Trophoblast cell (in vitro differentiated cells and primary cell): ENCODE measurements at regions not wholly inside any gene's neighbourhood (a gene's known extent, or its start where the extent isn't known, plus 50 kb on each side); places are given as distances from the start of the nearest gene placed in this dataset.

Experiments used
- DNase-seq, 2 donors: peaks; one replicate each; pipeline ENCODE4 v3.0.0-alpha.2; 2016
- H2AFZ ChIP-seq: 2 replicates; pipeline ENCODE4 v1.6.1; 2013; ENCODE audit warnings: low read length, moderate library complexity, mild to moderate bottlenecking; ENCODE audit not compliant: insufficient read depth, poor library complexity
- H2AK5ac ChIP-seq: 2 replicates; pipeline ENCODE4 v1.6.1; 2013; ENCODE audit warnings: mild to moderate bottlenecking, low read length
- H2BK120ac ChIP-seq: 2 replicates; pipeline ENCODE4 v1.6.1; 2013; ENCODE audit warnings: low read length, mild to moderate bottlenecking, moderate library complexity; ENCODE audit not compliant: insufficient read depth, poor library complexity
- H2BK12ac ChIP-seq: 2 replicates; pipeline ENCODE4 v1.6.1; 2013; ENCODE audit warnings: mild to moderate bottlenecking, low read length, moderate library complexity
- H2BK5ac ChIP-seq: 2 replicates; pipeline ENCODE4 v1.6.1; 2013; ENCODE audit warnings: low read length, low read depth, moderate library complexity, mild to moderate bottlenecking; ENCODE audit not compliant: poor library complexity
- H3K14ac ChIP-seq: 2 replicates; pipeline ENCODE4 v1.6.1; 2013; ENCODE audit warnings: mild to moderate bottlenecking, low read length
- H3K18ac ChIP-seq: 2 replicates; pipeline ENCODE4 v1.6.1; 2013; ENCODE audit warnings: mild to moderate bottlenecking, low read length
- H3K23ac ChIP-seq: 2 replicates; pipeline ENCODE4 v1.6.1; 2013; ENCODE audit warnings: low read length
- H3K27ac ChIP-seq: 2 replicates; pipeline ENCODE4 v1.5.1; 2013; ENCODE audit warnings: low read depth, mild to moderate bottlenecking, inconsistent platforms, low read length, moderate library complexity
- H3K27me3 ChIP-seq: 2 replicates; pipeline ENCODE4 v1.6.1; 2013; ENCODE audit warnings: inconsistent platforms, mild to moderate bottlenecking, low read length, moderate library complexity; ENCODE audit not compliant: insufficient read depth
- H3K36me3 ChIP-seq, 2 experiments: 1 replicate in 1 of 2; 2 replicates in 1 of 2; pipeline ENCODE4 v1.6.1; 2013; ENCODE audit warnings: low read length in 2 of 2, mild to moderate bottlenecking in 2 of 2, moderate library complexity in 1 of 2; ENCODE audit not compliant: insufficient read depth in 2 of 2, control insufficient read depth in 1 of 2
- H3K4ac ChIP-seq: 2 replicates; pipeline ENCODE4 v1.6.1; 2013; ENCODE audit warnings: low read depth, mild to moderate bottlenecking, low read length, moderate library complexity
- H3K4me1 ChIP-seq, 2 experiments: 1 replicate in 1 of 2; 2 replicates in 1 of 2; pipeline ENCODE4 v1.6.1; 2013; ENCODE audit warnings: low read length in 2 of 2, mild to moderate bottlenecking in 2 of 2, moderate library complexity in 1 of 2; ENCODE audit not compliant: insufficient read depth in 2 of 2, control insufficient read depth in 1 of 2
- H3K4me2 ChIP-seq: 2 replicates; pipeline ENCODE4 v1.6.1; 2013; ENCODE audit warnings: inconsistent platforms, mild to moderate bottlenecking, low read length, moderate library complexity
- H3K4me3 ChIP-seq: 2 replicates; pipeline ENCODE4 v1.5.1; 2013; ENCODE audit warnings: mild to moderate bottlenecking, low read depth, low read length, inconsistent platforms
- H3K79me1 ChIP-seq: one replicate; pipeline ENCODE4 v1.6.1; 2013; ENCODE audit warnings: low read length
- H3K79me2 ChIP-seq: 2 replicates; pipeline ENCODE4 v1.6.1; 2013; ENCODE audit warnings: low read length, mild to moderate bottlenecking; ENCODE audit not compliant: control insufficient read depth, insufficient read depth, poor library complexity
- H3K9ac ChIP-seq: 2 replicates; pipeline ENCODE4 v1.6.1; 2013; ENCODE audit warnings: mild to moderate bottlenecking, low read length
- H3K9me3 ChIP-seq: 2 replicates; pipeline ENCODE4 v1.6.1; 2013; ENCODE audit warnings: low read depth, mild to moderate bottlenecking, control low read depth, inconsistent platforms, low read length; ENCODE audit not compliant: insufficient read depth
- H4K12ac ChIP-seq: 2 replicates; pipeline ENCODE4 v1.6.1; 2013; ENCODE audit warnings: low read depth, mild to moderate bottlenecking, low read length, moderate library complexity
- H4K8ac ChIP-seq: 2 replicates; pipeline ENCODE4 v1.6.1; 2013; ENCODE audit warnings: low read depth, mild to moderate bottlenecking, low read length, moderate library complexity
- H4K91ac ChIP-seq: one replicate; pipeline ENCODE4 v1.6.1; 2013; ENCODE audit warnings: low read depth, mild to moderate bottlenecking, low read length, moderate library complexity
- WGBS: extraction: QIAGEN DNeasy Blood & Tissue Kit; methylation state at CpG from one replicate; pipeline ENCODE4 v1.1.7; 2013; ENCODE audit warnings: missing lambda C conversion rate; ENCODE audit not compliant: insufficient read length, insufficient coverage; ENCODE audit errors: extremely low coverage; 5-methylcytosine and 5-hydroxymethylcytosine counted together

DNA sequence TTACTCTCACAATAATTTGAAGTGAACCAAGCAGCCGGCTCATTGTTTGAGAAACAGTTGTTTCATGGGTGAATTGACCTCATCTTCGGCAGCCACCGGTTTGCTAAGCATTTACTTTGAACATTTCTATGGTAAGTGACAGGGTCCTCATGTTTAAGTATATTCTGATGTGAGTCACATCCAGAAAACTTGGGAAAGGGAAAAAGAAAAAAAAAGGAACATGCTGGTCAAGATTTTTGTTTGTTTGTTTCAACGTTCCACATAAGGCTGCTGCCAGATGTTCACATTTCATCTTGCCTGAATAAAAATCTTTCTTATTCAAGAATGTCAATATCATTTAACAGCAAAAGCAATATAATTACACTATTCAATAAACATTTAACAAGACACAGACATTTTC lies 55.0 kb upstream of the EXOC2 start:
- Histone ChIP-seq H4K12ac (no peak overlapping the region), H3K18ac (no peak overlapping the region), H3K4me3 (no peak overlapping the region), H2AK5ac (no peak overlapping the region), H3K27me3 (no peaks in the 10 kb centered on the region), H3K4me2 (no peak overlapping the region), H3K79me2 (no peaks in the 10 kb centered on the region), H2BK120ac (no peak overlapping the region), H3K79me1 (no peaks in the 10 kb centered on the region), H3K4me1 (no peaks in the 10 kb centered on the region), H3K9me3 (no peaks in the 10 kb centered on the region), H3K14ac (no peak overlapping the region), H4K91ac (no peak overlapping the region), H2BK5ac (no peak overlapping the region), H4K8ac (no peak overlapping the region), H3K27ac (no peak overlapping the region), H3K9ac (no peak overlapping the region), H3K4ac (no peak overlapping the region), H2AFZ (no peak overlapping the region), H3K23ac (no peak overlapping the region), H3K36me3 (no peaks in the 10 kb centered on the region), H2BK12ac (no peak overlapping the region)
- no peak for DNase-seq
- no CpG with 5 or more reads among the region's 4 CpGs for WGBS

GRCh38 chr6:747028-747427 lies 54.1 kb upstream of the EXOC2 start:
- Histone ChIP-seq H2BK5ac (no peak overlapping the region), H4K12ac (no peak overlapping the region), H4K91ac (no peak overlapping the region), H3K23ac (no peak overlapping the region), H4K8ac (no peak overlapping the region), H3K4me1 (no peaks in the 10 kb centered on the region), H3K4ac (no peak overlapping the region), H3K27ac (no peak overlapping the region), H3K9ac (no peak overlapping the region), H3K18ac (no peak overlapping the region), H3K36me3 (no peaks in the 10 kb centered on the region), H3K27me3 (no peaks in the 10 kb centered on the region), H3K4me2 (no peak overlapping the region), H3K14ac (no peak overlapping the region), H3K9me3 (no peaks in the 10 kb centered on the region), H3K79me1 (no peaks in the 10 kb centered on the region), H3K79me2 (no peaks in the 10 kb centered on the region), H2AK5ac (no peak overlapping the region), H2AFZ (no peak overlapping the region), H3K4me3 (no peak overlapping the region), H2BK120ac (no peak overlapping the region), H2BK12ac (no peak overlapping the region)
- no peak for DNase-seq
- WGBS, result no CpG with 5 or more reads among the region's 4 CpGs

DNA sequence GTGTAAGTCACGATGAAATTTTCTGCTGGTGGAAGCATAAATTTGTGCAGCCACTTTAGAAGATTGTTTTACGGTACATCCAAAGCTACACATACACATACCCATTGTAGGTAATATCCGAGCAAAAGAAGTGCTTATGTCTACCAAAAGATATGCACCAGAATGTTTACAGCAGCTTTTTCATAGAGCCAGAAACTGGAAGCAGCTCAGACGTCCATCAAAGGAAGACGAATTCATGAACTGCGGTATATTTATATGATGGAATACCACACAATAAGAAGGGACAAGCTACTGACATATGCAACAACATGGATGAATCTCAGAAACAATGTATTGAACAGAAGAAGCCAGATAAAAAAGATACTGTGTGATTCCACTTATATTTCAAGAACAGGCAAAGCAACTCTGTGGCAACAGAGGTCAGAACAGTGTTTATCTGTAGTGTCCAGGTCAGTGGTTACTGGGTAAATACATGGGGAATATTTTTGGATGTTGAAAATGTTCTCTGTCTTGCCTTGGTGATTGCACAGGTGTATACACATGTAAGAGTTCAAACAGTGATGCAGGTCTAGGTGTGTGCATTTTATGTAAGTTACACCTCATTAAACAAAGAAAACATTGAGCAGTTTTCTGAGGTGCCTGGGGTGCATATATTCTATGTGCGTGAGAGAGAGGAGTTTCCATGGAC lies 51.9 kb upstream of the EXOC2 start:
- Histone ChIP-seq H3K4me3 (no peak overlapping the region), H3K27ac (no peak overlapping the region), H2AK5ac (no peak overlapping the region), H3K9ac (no peak overlapping the region), H3K4me1 (no peaks in the 10 kb centered on the region), H3K18ac (no peak overlapping the region), H3K79me1 (no peaks in the 10 kb centered on the region), H4K12ac (no peak overlapping the region), H3K9me3 (no peaks in the 10 kb centered on the region), H3K27me3 (no peaks in the 10 kb centered on the region), H3K4me2 (no peak overlapping the region), H2BK12ac (no peak overlapping the region), H3K79me2 (no peaks in the 10 kb centered on the region), H2BK5ac (no peak overlapping the region), H3K14ac (no peak overlapping the region), H2BK120ac (no peak overlapping the region), H3K4ac (no peak overlapping the region), H4K91ac (no peak overlapping the region), H3K23ac (no peak overlapping the region), H2AFZ (no peak overlapping the region), H4K8ac (no peak overlapping the region), H3K36me3 (no peaks in the 10 kb centered on the region)
- DNase-seq, result no peak
- no CpG with 5 or more reads among the region's 7 CpGs for WGBS

- Histone ChIP-seq H2BK5ac (no peak overlapping the region), H3K79me2 (no peaks in the 10 kb centered on the region), H3K9me3 (no peaks in the 10 kb centered on the region), H3K18ac (no peak overlapping the region), H3K23ac (no peak overlapping the region), H4K12ac (no peak overlapping the region), H4K91ac (no peak overlapping the region), H4K8ac (no peak overlapping the region), H2BK120ac (no peak overlapping the region), H3K4me1 (no peaks in the 10 kb centered on the region), H3K14ac (no peak overlapping the region), H3K4ac (no peak overlapping the region), H2AK5ac (no peak overlapping the region), H2BK12ac (no peak overlapping the region), H3K9ac (no peak overlapping the region), H3K4me3 (no peak overlapping the region), H3K27me3 (no peaks in the 10 kb centered on the region), H2AFZ (no peak overlapping the region), H3K36me3 (no peaks in the 10 kb centered on the region), H3K4me2 (no peak overlapping the region), H3K27ac (no peak overlapping the region), H3K79me1 (no peaks in the 10 kb centered on the region)
- no peak for DNase-seq
- WGBS, result no CpG with 5 or more reads among the region's 4 CpGs
These were observed 50.6 kb upstream of the EXOC2 start for GRCh38 chr6:743320-744096.
